AG08395 (cell line): ENCODE measurements at regions not wholly inside any gene's neighbourhood (a gene's known extent, or its start where the extent isn't known, plus 50 kb on each side); places are given as distances from the start of the nearest gene placed in this dataset.
A peak's percentile ranks its signal among the peaks of the same experiment; 100 is the strongest.
"Not testable (repeated sequence)": the region's sequence is repeated elsewhere in the genome, so short reads cannot be mapped to it uniquely, and the experiment has no call there.

Experiments
- DNase-seq: peaks from one replicate; pipeline ENCODE4 v3.0.0; 2012; ENCODE audit warnings: mixed read lengths, low spot score

GRCh38 chrX:13186643-13187042, 133.2 kb downstream of the ATXN3L start:
- DNase-seq: not testable (repeated sequence)

GRCh38 chrX:13180807-13181206, 136.4 kb upstream of the FAM9C start:
- peak; percentile 47 for DNase-seq

- DNase-seq: no peak
Observed at GRCh38 chrX:13179586-13179985, 135.2 kb upstream of the FAM9C start.

GRCh38 chrX:13179100-13179499, 134.7 kb upstream of the FAM9C start:
- no peak for DNase-seq

GRCh38 chrX:13177921-13178566, 133.6 kb upstream of the FAM9C start:
- DNase-seq: no peak

- no peak for DNase-seq
Observed at GRCh38 chrX:13175056-13175455, 130.6 kb upstream of the FAM9C start.

- no peak for DNase-seq
Observed at GRCh38 chrX:13170966-13171558, 126.6 kb upstream of the FAM9C start.

GRCh38 chrX:13169684-13170083, 125.3 kb upstream of the FAM9C start:
- no peak for DNase-seq

- no peak for DNase-seq
Observed at GRCh38 chrX:13168269-13168668, 123.8 kb upstream of the FAM9C start.

GRCh38 chrX:13167481-13168231, 123.2 kb upstream of the FAM9C start:
- peak; percentile 21 for DNase-seq

- DNase-seq: no peak
Observed at GRCh38 chrX:13165266-13166189, 121.1 kb upstream of the FAM9C start.

- DNase-seq: no peak
Observed at GRCh38 chrX:13164611-13165010, 120.2 kb upstream of the FAM9C start.

- DNase-seq: no peak
Observed at GRCh38 chrX:13162772-13163410, 118.5 kb upstream of the FAM9C start.

- no peak for DNase-seq
Observed at GRCh38 chrX:13159886-13160285, 115.5 kb upstream of the FAM9C start.

GRCh38 chrX:13158911-13159310, 114.5 kb upstream of the FAM9C start:
- no peak for DNase-seq

GRCh38 chrX:13155550-13155949, 111.1 kb upstream of the FAM9C start:
- not testable (repeated sequence) for DNase-seq

GRCh38 chrX:13153796-13154195, 109.4 kb upstream of the FAM9C start:
- DNase-seq: no peak

GRCh38 chrX:13152518-13153185, 108.2 kb upstream of the FAM9C start:
- DNase-seq: no peak

- peak; percentile 53 for DNase-seq
Observed at GRCh38 chrX:13151828-13152517, 107.6 kb upstream of the FAM9C start.

GRCh38 chrX:13149702-13150350, 105.4 kb upstream of the FAM9C start:
- DNase-seq: no peak
